GM23248 (cell line): ENCODE measurements at regions not wholly inside any gene's neighbourhood (a gene's known extent, or its start where the extent isn't known, plus 50 kb on each side); places are given as distances from the start of the nearest gene placed in this dataset.

Source experiments
- EZH2 ChIP-seq: fragments of 200-600 bp; sonication (generic); IDR thresholded peaks from 2 replicates; pipeline ENCODE4 v1.6.1; 2018; ENCODE audit warnings: antibody characterized with exemption, mild to moderate bottlenecking; ENCODE audit not compliant: insufficient read depth, poor library complexity, severe bottlenecking
- EZH2phosphoT487 ChIP-seq: fragments of 200-600 bp; sonication (generic); IDR thresholded peaks from 2 replicates; pipeline ENCODE4 v1.6.1; 2018; ENCODE audit warnings: antibody characterized with exemption, moderate library complexity, mild to moderate bottlenecking, low read depth; ENCODE audit not compliant: insufficient read depth

GRCh38 chr5:118522626-118523025 lies 465.7 kb downstream of the DTWD2 start:
- TF ChIP-seq EZH2phosphoT487 (no peak), EZH2 (no peak)
